ENCODE measurements at regions not wholly inside any gene's neighbourhood (a gene's known extent, or its start where the extent isn't known, plus 50 kb on each side); places are given as distances from the start of the nearest gene placed in this dataset.

DNA sequence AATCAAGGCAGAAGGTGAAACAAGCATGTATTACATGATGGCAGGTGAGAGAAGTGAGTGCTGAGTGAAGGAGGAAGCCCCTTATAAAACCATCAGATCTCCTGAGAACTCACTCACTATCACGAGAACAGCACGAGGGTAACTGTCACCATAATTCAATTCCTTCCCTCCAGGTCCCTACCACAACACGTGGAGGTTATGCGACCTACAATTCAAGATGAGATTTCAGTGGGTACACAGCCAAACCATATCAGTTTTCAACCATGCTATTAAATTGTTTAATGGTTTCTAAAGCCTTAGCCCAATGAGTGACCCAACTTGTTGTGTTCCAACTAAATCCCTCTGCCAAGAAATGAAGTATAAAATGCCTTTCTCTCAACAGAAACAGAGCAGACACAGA, 519.8 kb downstream of the GBA3 start:
- no peaks in the 10 kb centered on the region for H3K36me3 ChIP-seq (replicated peaks in 1 of 2; ENCODE audit: control insufficient read depth in 1 of 2, insufficient read depth in 2 of 2, low read length in 2 of 2)
- no peaks in the 10 kb centered on the region; the same call in 1 of the 2 replicates for H3K9me3 ChIP-seq (ENCODE audit: low read length)
- FAIRE-seq (no peak), DNase-seq (ENCODE audit: low spot score) (no peak), ATAC-seq (no peak)
- CTCF ChIA-PET (ENCODE audit: low intra/inter-chr PET ratio, low total read pairs): no interaction called here
- H3K27ac ChIP-seq (ENCODE audit: extremely low read length, insufficient read depth, low read length): no peak overlapping the region
- H3K27me3 ChIP-seq (ENCODE audit: control insufficient read depth in 1 of 2, insufficient read depth in 2 of 2, low read length in 2 of 2): no peaks in the 10 kb centered on the region
- WGBS (ENCODE audit: low lambda C conversion rate): 13% methylated on average over 4 of the region's 4 CpGs
- POLR2A ChIA-PET: no interaction called here
- BruUV-seq (replicated peaks): no TSS peak
- no peak overlapping the region for H3K4me2 ChIP-seq (ENCODE audit: low read depth, low read length)
- TF ChIP-seq HOXA9 (CRISPR knock-in tag; IDR thresholded peaks at IDR 0.05; ENCODE audit: borderline replicate concordance) (no peak), MXI1 (IDR thresholded peaks at IDR 0.05; ENCODE audit: borderline replicate concordance, low read depth, low read length) (no peak), MYPOP (CRISPR knock-in tag; IDR thresholded peaks at IDR 0.05) (no peak)
- H3K4me3 ChIP-seq (replicated peaks in 1 of 3; ENCODE audit: insufficient read depth in 1 of 3, low read depth in 2 of 3, low read length in 3 of 3): no peak overlapping the region
- intact Hi-C loops (cut with micrococcal nuclease; ENCODE audit: unreplicated experiment) (no loop called here), in situ Hi-C loops (cut with HindIII; ENCODE audit: extremely low pct_ligation_motif_present, low pct_unique_long_range_greater_than_20kb) (no loop called here)
- H3K4me1 ChIP-seq (ENCODE audit: insufficient read depth, low read length): no peaks in the 10 kb centered on the region
- no peak overlapping the region for H2AFZ ChIP-seq (ENCODE audit: low read length)
- no peaks in the 10 kb centered on the region for H4K20me1 ChIP-seq (ENCODE audit: insufficient read depth, low read length)
- H3K79me2 ChIP-seq (ENCODE audit: insufficient read depth, low read length): no peaks in the 10 kb centered on the region
- no peak overlapping the region for H3K9ac ChIP-seq (ENCODE audit: insufficient read depth, low read depth, low read length)

- FAIRE-seq: no peak
Measured at GRCh38 chr4:23207059-23207458, 514.3 kb downstream of the GBA3 start.

More at GRCh38 chr4:23207059-23207458, 514.3 kb downstream of the GBA3 start:
- BruUV-seq (replicated peaks): no TSS peak
- POLR2A ChIA-PET: no interaction called here
- H3K4me1 ChIP-seq (ENCODE audit: insufficient read depth, low read length): no peaks in the 10 kb centered on the region
- H3K27me3 ChIP-seq (ENCODE audit: control insufficient read depth in 1 of 2, insufficient read depth in 2 of 2, low read length in 2 of 2): no peaks in the 10 kb centered on the region
- intact Hi-C loops (cut with micrococcal nuclease; ENCODE audit: unreplicated experiment) (no loop called here), in situ Hi-C loops (cut with HindIII; ENCODE audit: extremely low pct_ligation_motif_present, low pct_unique_long_range_greater_than_20kb) (no loop called here)
- H3K79me2 ChIP-seq (ENCODE audit: insufficient read depth, low read length): no peaks in the 10 kb centered on the region
- H4K20me1 ChIP-seq (ENCODE audit: insufficient read depth, low read length): no peaks in the 10 kb centered on the region
- WGBS (ENCODE audit: low lambda C conversion rate): 0% methylated on average over 1 of the region's 1 CpG
- H3K9ac ChIP-seq (ENCODE audit: insufficient read depth, low read depth, low read length): no peak overlapping the region
- H3K27ac ChIP-seq (ENCODE audit: extremely low read length, insufficient read depth, low read length): no peak overlapping the region
- ATAC-seq (no peak), DNase-seq (ENCODE audit: low spot score) (no peak)
- TF ChIP-seq ZFP91 (CRISPR knock-in tag; IDR thresholded peaks at IDR 0.05; ENCODE audit: borderline replicate concordance) (no peak), HDAC2 (CRISPR knock-in tag; IDR thresholded peaks at IDR 0.05) (no peak), RAD51 (IDR thresholded peaks at IDR 0.05; ENCODE audit: borderline replicate concordance) (no peak), ZKSCAN8 (CRISPR knock-in tag; IDR thresholded peaks at IDR 0.05; ENCODE audit: borderline replicate concordance) (no peak), ELF3 (CRISPR knock-in tag; IDR thresholded peaks at IDR 0.05) (no peak), HHEX (CRISPR knock-in tag; IDR thresholded peaks at IDR 0.05) (no peak), SNAPC2 (CRISPR knock-in tag; IDR thresholded peaks at IDR 0.05) (no peak), MZF1 (CRISPR knock-in tag; IDR thresholded peaks at IDR 0.05; ENCODE audit: borderline replicate concordance) (no peak), ZNF552 (CRISPR knock-in tag; IDR thresholded peaks at IDR 0.05; ENCODE audit: borderline replicate concordance) (no peak), HOXA5 (CRISPR knock-in tag; IDR thresholded peaks at IDR 0.05) (no peak), CREB1 (IDR thresholded peaks at IDR 0.05) (no peak), CREB1 (CRISPR knock-in tag; IDR thresholded peaks at IDR 0.05) (no peak), RXRA (CRISPR knock-in tag; IDR thresholded peaks at IDR 0.05) (no peak), MED8 (CRISPR knock-in tag; IDR thresholded peaks at IDR 0.05; ENCODE audit: insufficient replicate concordance) (no peak), MED13 (CRISPR knock-in tag; IDR thresholded peaks at IDR 0.05) (no peak)
- no peak overlapping the region for H3K4me3 ChIP-seq (replicated peaks in 1 of 3; ENCODE audit: insufficient read depth in 1 of 3, low read depth in 2 of 3, low read length in 3 of 3)
- H3K36me3 ChIP-seq (replicated peaks in 1 of 2; ENCODE audit: control insufficient read depth in 1 of 2, insufficient read depth in 2 of 2, low read length in 2 of 2): no peaks in the 10 kb centered on the region
- H3K9me3 ChIP-seq (ENCODE audit: low read length): peaks cover 16% of the 10 kb centered on the region; the same call in 1 of the 2 replicates
- no peak overlapping the region for H2AFZ ChIP-seq (ENCODE audit: low read length)
- no peak overlapping the region for H3K4me2 ChIP-seq (ENCODE audit: low read depth, low read length)
- CTCF ChIA-PET (ENCODE audit: low intra/inter-chr PET ratio, low total read pairs): no interaction called here

All from HepG2 (cell line).